Activated effector memory CD4-positive, alpha-beta T cell treated with Interleukin-2 at 50 U/mL for 16 hours (primary cell): ENCODE measurements at regions not wholly inside any gene's neighbourhood (a gene's known extent, or its start where the extent isn't known, plus 50 kb on each side); places are given as distances from the start of the nearest gene placed in this dataset.
"Not testable (repeated sequence)": the region's sequence is repeated elsewhere in the genome, so short reads cannot be mapped to it uniquely, and the experiment has no call there.

Experiments
- DNase-seq: peaks from one replicate; pipeline ENCODE4 v3.0.0-alpha.2; 2020

DNA sequence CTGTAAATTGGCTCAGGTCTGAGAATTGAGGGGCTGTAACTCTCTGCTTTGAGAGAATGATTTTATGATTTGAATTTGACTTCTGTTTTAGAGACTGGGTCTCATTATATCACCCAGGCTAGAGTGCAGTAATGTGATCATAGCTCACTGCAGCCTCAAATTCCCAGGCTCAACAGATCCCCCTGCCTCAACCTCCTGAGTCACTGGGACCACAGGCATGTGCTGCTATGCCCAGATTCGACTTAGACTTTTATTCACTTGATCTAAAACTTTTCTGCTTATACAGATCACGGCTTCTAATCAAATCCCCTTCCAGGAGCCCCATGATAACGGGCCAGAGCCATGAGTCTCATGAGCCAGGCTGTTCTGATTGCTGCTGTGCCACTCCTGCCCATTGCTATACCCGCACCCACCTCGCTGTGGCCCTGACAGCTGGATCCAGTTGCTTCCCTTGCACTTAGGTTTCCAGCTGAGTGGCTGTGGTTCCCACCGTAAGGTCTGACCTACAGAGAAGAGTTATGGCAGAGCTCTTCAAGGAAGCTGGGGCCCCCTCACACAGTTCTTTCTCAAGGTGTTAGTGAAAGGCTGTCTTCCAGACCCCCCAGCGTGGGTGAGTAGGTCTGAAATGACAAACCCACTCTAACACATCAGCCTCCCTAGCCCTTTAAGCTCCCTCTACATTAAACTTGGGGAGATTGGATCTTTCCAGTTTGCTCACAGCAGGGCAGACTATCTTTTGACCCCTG is 251.2 kb upstream of the SGCG start:
- no peak for DNase-seq

DNA sequence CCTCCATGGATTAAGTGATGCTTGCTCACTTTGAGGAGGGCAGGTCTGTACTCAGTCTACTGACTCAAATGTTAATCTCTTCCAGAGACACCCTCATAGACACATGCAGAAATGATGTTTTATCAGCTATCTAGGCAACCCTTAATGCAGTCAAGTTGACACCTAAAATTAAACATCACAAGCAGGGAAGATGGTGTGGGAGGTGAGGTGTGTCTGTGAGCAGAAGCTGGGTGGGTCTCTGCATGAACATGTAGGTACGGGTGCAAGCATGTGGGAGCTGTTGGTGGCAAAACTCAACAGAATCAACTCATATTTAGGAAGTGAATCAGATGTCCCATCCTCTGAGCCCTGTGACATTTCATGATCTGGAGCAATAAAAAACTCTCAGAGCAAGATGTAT is 249.2 kb upstream of the SGCG start:
- no peak for DNase-seq

DNA sequence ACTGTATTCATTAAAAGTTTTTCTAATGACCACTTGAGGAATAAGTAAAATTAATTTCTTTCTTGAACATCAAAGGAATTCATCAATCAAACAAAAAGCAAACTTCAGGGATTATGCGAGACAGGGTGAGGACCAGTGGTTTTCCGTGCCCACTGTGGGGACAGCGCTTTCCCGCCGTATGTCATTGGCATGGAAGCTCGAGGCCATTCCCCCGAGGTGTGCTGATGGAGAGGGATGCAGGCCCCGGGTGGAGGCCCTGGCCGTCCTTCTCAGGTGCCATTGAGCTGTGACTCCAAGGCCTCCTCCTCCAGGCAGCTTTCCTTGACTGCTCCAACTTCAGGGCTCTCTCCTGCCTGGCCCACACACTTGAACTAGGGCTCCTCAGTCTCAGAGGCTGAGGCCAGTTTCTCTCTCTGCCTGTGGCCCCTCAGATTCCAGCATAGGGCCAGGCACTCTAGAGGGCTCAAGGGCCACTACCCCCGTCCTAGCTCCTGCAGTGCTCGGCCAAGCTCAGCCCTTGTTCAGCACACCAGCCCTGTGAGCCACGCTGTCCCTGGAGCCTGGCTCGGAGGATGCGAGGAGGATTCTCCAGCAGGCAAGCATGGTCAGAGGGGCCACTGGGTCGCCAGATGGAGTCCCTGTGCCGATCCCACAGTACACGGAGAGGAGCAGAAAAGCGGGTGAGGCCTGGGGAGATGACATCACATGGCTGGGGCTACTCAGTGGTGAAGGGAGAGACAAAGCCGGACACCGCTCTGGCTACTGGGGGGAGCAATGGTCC is 248.0 kb upstream of the SGCG start:
- not testable (repeated sequence) for DNase-seq

DNA sequence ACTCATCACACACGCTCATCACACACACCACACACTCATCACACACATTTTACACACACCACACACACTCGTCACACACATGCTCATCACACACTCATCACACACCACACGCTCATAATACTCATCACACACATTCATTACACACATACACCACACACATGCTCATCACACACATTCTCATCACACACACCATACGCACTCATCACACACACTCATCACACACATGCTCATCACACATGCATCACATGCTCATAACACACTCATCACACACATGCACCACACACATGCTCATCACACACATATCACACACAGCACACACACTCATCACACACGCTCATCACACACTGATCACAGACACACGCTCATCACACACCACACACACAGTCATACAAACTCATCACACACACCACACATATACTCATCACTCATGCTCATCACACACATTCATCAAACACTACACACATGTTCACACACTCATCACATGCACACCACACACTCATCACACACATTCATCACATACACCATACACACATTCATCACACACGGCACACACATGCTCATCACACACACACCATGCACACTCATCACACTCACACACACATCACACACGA is 247.1 kb upstream of the SGCG start:
- no peak for DNase-seq

DNA sequence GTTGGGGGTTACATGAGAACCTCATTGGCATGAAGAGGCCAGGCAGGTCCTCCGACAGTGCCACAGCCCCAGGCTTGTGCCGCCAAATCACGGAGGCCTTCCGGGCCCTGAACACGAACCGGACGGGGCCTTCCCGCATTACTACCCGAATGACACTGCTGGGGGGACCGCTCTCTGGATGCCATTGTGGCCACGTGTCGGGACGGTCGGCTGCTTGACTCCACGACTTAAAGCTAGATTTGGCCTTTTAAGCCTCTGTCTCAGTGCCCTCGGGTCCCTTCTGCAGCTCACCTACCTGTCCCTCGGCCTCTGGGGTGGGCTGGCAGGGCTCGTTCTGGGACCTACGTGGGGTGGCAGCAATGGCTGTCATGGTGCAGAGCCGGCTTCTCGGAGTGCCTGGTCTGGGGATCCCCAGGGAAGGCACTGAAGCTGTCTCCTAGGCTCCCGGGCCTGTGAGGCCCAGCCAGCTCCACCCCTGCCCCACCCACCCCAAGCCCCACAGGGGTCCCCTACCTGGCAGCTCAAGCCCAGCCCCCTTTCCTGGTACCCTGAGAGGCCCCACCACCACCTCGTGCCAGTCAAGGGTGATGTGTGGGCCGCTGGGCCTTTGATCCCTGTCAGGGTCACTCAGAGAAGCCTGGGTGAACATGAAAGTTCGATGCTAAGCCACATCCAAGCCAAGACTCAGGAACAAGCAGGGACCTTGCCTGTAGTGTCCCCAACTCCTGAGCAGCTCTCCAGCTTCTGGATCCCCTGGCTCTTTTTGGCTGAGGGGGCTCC is 245.8 kb upstream of the SGCG start:
- no peak for DNase-seq

DNA sequence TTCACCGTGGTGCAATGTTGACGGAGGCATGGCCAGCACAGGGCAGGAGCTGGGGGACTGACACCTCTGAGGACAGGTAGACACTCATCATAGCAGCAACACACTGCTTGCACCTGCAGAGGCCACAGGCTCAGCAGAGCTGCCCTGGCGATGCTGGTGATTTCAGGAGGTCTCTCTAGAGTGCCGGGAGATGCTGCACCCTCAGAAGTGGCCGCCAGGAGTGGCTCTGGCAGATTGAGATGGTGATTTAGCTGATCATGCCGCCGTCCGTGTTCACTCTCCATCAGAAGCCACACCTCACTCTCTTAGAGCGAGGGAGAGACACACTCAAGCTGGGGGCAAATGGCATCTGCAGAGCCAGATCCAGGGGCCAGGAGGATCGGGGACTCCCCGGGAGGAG is 244.6 kb upstream of the SGCG start:
- no peak for DNase-seq

DNA sequence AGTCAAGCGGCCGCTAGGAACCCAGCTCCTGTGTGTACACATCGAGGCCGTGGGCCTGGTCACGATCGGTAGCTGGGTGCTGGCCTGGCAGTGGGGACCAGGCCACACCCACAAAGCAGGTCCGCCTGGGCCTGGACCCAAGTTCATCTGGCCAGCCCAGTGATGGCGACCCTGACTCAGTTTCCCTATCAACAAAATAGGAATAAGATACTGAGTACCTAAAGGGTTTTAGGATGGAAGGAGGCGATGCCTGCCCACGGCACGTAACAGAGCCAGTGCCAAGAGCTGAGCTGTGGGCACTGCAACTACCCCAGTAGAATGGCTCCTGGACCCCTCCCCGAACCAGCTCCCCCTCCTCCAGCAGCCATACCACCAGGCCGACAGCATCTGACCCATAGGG is 243.5 kb upstream of the SGCG start:
- no peak for DNase-seq

DNA sequence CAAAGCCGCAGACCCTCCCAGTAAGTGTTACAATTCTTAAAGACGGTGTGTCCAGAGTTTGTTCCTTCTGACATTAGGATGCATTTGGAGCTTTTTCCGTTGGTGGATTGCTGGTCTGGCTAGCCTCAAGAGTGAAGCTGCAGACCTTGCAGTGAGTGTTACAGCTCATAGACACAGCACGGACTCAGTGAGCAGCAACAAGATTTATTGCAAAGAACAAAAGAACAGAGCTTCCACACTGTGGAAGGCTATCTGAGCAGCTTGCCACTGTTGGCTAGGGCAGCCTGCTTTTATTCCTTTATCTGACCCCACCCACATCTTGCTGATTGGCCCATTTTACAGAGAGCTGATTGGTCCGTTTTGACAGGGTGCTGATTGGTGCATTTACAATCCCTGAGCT is 242.8 kb upstream of the SGCG start:
- no peak for DNase-seq

DNA sequence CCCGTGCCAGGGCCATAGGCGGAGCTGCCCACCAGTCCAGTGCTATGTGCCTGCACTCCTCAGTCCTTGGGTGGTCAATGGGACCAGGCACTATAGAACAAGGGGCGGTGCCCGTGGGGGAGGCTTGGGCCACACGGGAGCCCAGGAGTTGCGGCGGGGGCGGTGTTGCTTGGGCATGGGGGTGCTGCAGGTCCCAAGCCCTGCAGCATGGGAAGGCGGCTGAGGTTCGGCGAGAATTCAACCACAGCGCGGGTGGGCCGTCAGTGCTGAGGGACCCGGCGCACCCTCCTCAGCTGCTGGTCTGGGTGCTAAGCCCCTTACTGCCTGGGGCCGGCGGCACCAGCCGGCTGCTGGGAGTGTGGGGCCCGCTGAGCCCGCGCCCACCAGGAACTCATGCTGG is 242.2 kb upstream of the SGCG start:
- no peak for DNase-seq

DNA sequence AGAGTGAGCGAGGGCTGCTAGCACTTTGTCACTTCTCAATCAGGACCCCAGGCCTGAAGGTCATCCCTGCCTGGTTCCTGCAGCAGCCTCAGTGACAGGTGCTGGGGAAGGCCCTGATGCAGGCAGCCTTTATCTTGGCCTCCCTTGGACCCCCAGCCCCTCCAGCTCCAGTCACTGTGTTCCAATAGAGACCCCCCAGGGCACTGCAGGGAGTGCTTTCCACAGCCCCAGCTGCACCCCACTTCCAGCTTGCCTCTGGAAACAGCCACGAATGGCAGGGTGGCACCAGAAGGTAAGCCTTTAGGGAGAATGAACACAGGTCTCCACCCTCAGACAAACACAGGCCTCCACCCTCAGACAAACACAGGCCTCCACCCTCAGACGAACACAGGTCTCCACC is 241.6 kb upstream of the SGCG start:
- DNase-seq = no peak

DNA sequence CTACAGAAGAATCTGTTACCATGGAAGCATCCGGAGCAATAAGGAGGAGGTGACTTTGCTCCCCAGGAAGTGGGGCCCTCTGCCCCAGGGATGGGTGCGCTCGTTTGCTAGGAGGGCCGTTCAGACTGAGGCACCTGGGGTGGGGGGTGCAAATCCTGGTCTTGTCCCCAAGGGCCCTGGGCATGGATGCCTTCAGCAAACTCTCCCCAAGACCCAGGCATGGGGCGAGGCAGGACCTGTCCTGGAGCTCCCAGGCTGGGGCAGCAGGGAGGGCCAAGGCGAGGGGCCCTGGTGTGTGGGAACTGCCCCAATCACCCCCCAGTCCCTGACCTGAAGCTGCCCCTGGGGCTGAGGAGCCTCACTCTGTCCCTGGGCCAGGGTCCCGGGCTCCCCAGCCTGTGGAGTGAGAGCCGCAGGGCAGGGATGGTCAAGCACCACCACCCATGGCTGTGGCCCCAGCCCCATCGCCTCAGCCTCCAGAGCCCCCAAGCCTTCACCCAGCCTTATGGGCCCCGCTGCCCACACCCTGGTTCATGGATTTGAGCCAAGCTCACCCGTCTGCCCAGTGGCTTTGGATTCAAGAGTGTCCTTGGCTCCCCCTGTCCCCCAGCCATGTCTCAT is 240.6 kb upstream of the SGCG start:
- no peak for DNase-seq

DNA sequence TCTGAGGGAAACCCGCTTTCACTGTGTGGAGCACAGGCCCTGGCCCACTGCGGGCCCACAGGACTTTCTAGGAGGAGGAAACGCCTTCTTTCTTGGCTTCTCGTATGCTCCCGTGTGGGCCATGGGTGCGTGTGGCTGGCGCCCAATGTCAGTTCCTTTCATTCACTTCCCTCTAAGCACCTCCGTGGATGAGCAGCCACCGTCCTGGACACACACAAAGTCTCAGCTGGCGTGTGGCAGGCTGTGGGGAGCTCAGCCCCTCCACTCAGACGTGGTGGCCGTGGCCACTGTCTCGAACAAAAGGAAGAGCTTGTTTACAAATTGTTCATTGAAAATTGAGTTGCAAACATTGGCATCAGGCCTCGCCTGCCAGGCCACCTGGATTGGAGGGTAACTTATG is 240.0 kb upstream of the SGCG start:
- DNase-seq = no peak

DNA sequence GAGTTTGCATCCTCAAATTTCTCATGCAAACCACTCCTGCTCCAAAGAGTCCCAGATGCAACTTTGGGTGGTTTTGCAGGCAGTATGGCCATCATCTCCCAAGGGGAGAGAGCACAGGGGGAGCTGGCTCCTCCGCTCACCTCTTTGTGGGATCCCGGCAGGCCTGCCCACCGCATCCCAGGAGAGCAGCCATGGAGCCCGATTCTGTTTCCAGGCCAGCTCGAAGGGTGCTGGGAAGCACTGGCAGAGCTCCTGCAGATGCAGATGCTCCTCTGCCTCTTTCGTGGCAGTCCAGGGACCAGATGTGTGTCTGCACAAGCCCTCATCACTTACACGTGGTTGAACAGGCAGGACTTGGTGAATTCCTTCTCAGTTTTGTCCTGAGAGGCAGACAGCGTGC is 239.3 kb upstream of the SGCG start:
- DNase-seq = not testable (repeated sequence)

DNA sequence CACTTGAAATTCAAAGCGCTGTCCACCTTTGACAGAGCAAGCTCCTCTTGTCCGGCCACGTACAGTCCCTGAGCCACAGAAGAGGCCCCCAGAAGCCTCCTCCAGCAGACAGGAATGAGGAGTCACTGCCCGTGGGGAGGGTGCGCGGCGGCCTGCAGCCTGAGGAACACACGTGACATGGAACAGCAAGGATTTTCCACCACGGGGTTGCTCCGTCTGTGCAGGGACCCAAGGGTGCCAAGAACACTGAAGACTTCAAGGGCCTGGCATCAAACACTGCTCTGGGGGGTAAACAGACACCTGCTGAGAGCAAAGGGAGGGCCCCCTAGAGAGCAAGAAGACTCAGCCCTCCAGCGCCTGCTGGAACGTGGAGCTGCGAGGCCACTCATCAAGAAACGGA is 237.9 kb upstream of the SGCG start:
- not testable (repeated sequence) for DNase-seq

DNA sequence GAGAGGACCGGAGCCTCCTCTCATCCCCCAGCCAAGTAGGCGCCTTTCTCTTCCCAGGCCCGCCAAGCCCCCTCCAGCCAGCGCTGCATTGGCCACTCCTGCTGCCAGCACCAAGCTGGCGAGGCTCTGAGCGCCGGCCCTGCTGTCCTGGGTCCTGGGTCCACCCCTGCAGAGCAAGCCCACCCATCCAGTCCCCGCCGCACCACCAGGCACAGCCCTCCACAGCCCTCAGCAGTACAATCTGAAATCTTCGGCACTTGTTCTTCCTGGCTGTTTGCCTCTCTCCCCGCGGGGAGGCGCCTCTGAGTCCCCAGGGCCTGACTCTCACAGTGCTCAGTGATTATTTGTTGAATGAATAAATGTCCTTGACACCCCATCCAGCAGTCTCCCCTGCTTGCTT is 236.4 kb upstream of the SGCG start:
- DNase-seq = no peak

DNA sequence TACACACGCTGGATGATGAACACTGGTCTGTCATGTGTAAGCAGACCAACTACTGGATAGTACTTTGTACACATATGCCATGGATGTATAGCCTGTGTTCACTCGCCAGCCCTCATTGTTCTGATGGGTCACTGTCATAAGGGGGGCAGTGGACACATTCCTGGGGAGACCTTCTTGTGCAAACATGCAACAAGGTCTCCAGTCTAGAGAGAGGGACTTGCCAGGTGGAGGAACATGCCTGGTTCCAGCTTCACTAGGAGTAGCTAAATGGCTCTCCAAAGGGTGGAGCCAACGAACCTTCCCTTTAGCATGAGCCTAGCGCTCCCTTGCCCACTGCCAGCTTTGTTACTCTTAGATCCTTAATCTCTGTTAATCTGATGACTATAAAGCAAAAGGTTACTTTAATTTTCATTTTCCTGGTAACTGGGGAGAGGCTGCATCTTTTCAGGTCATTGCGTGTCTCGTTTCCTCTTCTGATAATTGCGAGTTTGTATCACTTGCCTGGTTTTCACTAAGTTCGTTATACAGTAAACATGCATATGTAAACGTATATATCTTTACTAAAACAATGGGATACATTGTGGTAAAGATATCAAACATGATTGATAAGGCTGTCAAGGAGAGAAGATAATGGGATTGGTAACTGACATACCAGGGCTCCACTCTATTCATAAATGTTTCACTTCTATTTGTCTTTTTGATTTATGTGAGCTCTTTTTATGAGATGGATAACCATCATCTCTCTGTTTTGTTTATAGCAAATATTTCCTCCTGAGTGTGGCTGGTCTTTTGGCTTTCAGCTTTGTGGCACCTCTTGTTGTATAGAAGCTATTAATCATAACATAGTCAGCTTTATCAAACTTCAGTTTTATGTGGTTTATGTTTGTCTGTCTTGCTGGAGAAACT is 235.2 kb upstream of the SGCG start:
- DNase-seq = no peak

DNA sequence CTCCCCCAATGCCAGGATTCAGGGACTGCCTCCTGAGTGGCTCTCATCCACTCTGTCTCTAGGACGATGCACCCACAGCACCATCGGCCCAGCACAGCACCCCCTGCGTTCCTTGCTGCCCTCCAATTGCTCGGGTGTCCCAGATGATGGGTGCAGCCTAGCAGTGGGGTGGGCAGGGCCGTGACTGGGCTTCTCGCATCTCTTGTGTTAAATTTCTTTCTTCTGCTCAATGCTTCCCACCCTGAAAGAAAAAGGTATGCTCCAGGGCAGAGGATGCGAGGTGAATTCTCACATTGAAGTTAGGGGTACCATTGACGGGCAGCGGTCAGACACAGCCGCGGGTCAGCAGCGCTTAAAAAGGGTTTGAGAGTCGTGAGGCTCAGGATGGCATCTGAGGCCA is 232.4 kb upstream of the SGCG start:
- no peak for DNase-seq

DNA sequence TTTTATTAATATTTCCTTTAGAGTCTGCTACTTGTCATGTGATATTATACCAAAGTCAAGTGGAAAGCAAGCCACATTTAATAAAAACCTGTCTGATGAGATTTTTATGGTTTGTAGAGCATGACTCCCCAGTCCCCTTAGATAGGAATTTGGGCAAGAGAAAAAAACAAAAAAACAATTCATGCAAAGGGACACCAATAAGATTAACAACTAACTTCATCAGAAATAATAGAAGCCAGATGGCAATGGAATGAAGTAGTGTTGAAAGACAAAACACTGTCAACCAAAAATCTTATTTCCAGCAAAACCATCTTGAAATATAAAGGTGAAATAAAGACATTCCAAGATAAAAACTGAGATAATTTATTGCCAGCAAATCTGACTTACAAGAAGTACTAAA is 228.8 kb upstream of the SGCG start:
- DNase-seq = not testable (repeated sequence)

DNA sequence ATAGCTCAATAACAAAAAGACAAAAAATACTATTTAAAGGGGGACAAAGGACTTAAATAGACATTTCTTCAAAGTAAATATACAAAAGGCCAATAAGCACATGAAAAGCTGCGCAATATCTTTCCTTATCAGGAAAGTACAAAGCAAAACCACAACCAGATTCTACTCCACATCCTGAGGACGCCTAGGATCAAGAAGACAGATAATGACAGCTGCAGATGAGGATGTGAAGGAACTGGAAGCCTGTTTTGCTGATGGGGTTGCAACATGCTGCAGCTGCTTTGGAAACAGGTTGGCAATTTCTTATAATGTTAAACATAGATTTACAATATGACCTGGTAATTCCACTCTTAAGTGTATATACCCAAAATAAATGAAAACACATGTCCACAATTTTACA is 225.6 kb upstream of the SGCG start:
- not testable (repeated sequence) for DNase-seq

DNA sequence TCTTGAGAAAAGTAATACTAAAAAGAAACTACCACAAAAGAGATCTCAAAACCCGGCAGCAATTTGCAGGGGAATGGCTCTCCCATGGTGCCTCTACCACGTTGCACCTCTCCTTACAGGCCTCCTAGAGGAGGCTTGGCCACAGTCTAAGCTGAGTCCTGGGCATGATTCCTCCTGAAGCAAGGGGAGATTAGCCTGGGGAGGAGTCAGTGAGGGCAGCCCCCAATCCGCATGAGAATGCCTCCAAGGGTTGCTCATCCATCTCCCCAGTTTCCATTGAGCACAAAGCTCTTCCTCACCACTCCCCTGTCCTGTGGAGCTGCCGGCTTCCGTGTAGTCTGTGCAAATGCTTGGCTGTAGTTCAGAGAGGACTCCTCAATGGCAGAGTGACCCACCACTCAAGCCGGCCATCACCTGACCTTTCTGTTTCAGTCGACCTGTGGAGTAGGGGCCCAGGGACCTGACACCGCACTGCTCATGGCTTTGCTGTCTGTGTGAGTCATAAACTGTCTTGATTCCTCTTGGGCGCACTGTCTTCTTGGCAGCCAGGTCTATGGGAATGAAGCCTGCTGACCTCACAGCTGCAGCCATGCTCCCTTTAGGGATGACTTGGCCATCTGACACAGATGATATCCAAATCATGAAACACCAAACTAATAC is 224.2 kb upstream of the SGCG start:
- DNase-seq = not testable (repeated sequence)

DNA sequence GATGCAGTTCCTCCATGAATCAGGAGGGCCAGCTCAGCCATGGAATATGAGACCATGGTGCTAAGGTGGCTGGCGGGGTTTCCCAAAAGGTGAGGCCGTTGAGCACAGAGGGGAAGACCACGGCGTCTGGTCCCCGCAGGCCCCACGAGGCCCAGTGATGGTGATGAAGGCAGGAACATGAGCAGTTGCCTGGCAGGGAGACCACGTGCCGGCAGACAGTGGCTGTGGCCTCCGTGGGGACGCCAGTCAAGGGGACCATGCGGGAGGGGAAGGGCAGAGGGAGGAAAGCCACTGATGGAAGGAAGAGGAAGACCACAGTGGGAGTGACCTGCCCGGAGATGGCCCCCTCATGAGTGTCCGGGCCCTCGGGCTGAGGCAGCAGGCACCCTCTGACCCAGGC is 220.9 kb upstream of the SGCG start:
- DNase-seq = not testable (repeated sequence)
